AG04450 (cell line): ENCODE measurements at regions not wholly inside any gene's neighbourhood (a gene's known extent, or its start where the extent isn't known, plus 50 kb on each side); places are given as distances from the start of the nearest gene placed in this dataset.

ENCODE experiments used
- CTCF ChIA-PET: fragments of 300-600, 350-600 bp; formaldehyde crosslinking; extraction: SDS; loops from one replicate; lab custom pipeline; 2022; ENCODE audit warnings: antibody characterized with exemption, inconsistent platforms; lab: Charles Lee
- POLR2A ChIA-PET: fragments of 350-600 bp; formaldehyde crosslinking; extraction: SDS; loops from one replicate; lab custom pipeline; 2021; ENCODE audit warnings: antibody characterized with exemption, inconsistent platforms; lab: Yijun Ruan, JAX
- DNase-seq: peaks from one replicate; pipeline ENCODE4 v3.0.0-alpha.2; 2011; ENCODE audit warnings: low read depth, low spot score
- H3K27ac ChIP-seq: one replicate; pipeline ENCODE4 v1.5.1; 2012; ENCODE audit warnings: low read depth, low read length, control low read depth
- H3K27me3 ChIP-seq: one replicate; pipeline ENCODE4 v1.6.0; 2012; ENCODE audit warnings: low read length; ENCODE audit not compliant: control insufficient read depth, insufficient read depth
- H3K4me3 ChIP-seq: 2 replicates; pipeline ENCODE4 v1.5.1; 2011; ENCODE audit warnings: mild to moderate bottlenecking, low read depth, low read length, control low read depth
- H3K9me3 ChIP-seq: 2 replicates; pipeline ENCODE4 v1.5.1; 2012; ENCODE audit warnings: low read length; ENCODE audit not compliant: control insufficient read depth, insufficient read depth
- CTCF ChIP-seq: IDR thresholded peaks from 2 replicates; pipeline ENCODE4 v1.5.1; 2011; ENCODE audit warnings: low read depth, low read length, control low read depth, inconsistent platforms

GRCh38 chr12:13769273-13769672, 212.1 kb downstream of the GRIN2B start:
- ChIA-PET CTCF (interaction anchor here (1.0 kb wide), 1 partner anchor 513 kb away, joined by 4 read pairs; no protein-coding TSS in a partner anchor), POLR2A (no interaction called here)
- no peak for TF ChIP-seq CTCF
- H3K27me3 ChIP-seq, result no peaks in the 10 kb centered on the region
- no peaks in the 10 kb centered on the region for H3K9me3 ChIP-seq
- no peak overlapping the region for H3K27ac ChIP-seq
- DNase-seq, result no peak
- no peak overlapping the region for H3K4me3 ChIP-seq

- Histone ChIP-seq H3K9me3 (no peaks in the 10 kb centered on the region), H3K27ac (no peak overlapping the region), H3K27me3 (no peaks in the 10 kb centered on the region), H3K4me3 (no peak overlapping the region)
- DNase-seq, result no peak
- ChIA-PET POLR2A (no interaction called here), CTCF (no interaction called here)
- TF ChIP-seq CTCF, result no peak
These were observed 216.7 kb downstream of the GRIN2B start for GRCh38 chr12:13764748-13765147.

GRCh38 chr12:13749389-13749788, 232.0 kb downstream of the GRIN2B start:
- no peaks in the 10 kb centered on the region for H3K9me3 ChIP-seq
- H3K27ac ChIP-seq, result no peak overlapping the region
- no peak for TF ChIP-seq CTCF
- no peak for DNase-seq
- H3K27me3 ChIP-seq, result no peaks in the 10 kb centered on the region
- ChIA-PET POLR2A (no interaction called here), CTCF (no interaction called here)
- H3K4me3 ChIP-seq, result no peak overlapping the region

- POLR2A ChIA-PET, result no interaction called here
These were observed 236.1 kb downstream of the GRIN2B start for GRCh38 chr12:13745111-13745860.

More at GRCh38 chr12:13745111-13745860, 236.1 kb downstream of the GRIN2B start:
- Histone ChIP-seq H3K27me3 (no peaks in the 10 kb centered on the region), H3K4me3 (no peak overlapping the region), H3K9me3 (no peaks in the 10 kb centered on the region), H3K27ac (no peak overlapping the region)
- CTCF ChIA-PET, result no interaction called here
- no peak for DNase-seq
- TF ChIP-seq CTCF, result no peak
